IPS-15b (cell line): ENCODE measurements at regions not wholly inside any gene's neighbourhood (a gene's known extent, or its start where the extent isn't known, plus 50 kb on each side); places are given as distances from the start of the nearest gene placed in this dataset.

Source experiments
- H3K27me3 ChIP-seq: one replicate; pipeline ENCODE4 v1.6.1; 2013; ENCODE audit warnings: low read length; ENCODE audit not compliant: control insufficient read depth, insufficient read depth
- H3K36me3 ChIP-seq: one replicate; pipeline ENCODE4 v1.6.1; 2013; ENCODE audit warnings: low read length; ENCODE audit not compliant: control insufficient read depth, insufficient read depth
- H3K4me1 ChIP-seq: one replicate; pipeline ENCODE4 v1.6.1; 2013; ENCODE audit warnings: mild to moderate bottlenecking, low read length; ENCODE audit not compliant: control insufficient read depth, insufficient read depth
- H3K4me3 ChIP-seq: one replicate; pipeline ENCODE4 v1.5.1; 2013; ENCODE audit warnings: low read depth, low read length
- H3K9ac ChIP-seq: one replicate; pipeline ENCODE4 v1.6.1; 2013; ENCODE audit warnings: low read depth, mild to moderate bottlenecking, low read length
- H3K9me3 ChIP-seq: one replicate; pipeline ENCODE4 v1.6.1; 2013; ENCODE audit warnings: mild to moderate bottlenecking, low read length; ENCODE audit not compliant: control insufficient read depth, insufficient read depth

DNA sequence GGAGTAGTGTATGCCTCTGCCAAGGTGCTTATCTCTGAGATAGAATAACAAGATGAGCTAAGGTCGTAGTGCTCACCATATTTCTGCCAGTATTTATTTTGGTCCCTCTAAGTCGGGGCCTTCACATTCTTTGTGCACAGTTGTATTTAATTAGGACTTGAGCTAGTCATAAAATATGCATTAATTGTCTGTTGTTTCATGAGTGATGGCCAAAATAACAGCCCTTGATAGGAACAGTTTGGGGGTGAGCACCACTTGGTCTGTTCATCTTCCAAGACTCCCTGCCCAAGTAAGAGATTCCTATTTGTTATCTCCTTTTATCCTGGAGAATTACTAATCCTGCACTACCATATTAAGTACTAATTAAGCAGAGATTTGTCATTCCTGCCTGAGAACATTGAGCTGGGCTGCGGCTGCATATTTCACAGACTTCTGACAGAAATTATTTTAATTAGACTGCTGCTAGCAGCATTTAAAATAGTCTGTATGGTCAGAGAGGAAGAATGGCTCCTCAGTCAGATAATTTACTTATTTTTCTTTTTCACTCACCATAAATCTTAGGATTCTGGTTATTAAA, 435.1 kb downstream of the MTX2 start:
- Histone ChIP-seq H3K4me1 (no peaks in the 10 kb centered on the region), H3K4me3 (no peak overlapping the region), H3K27me3 (no peaks in the 10 kb centered on the region), H3K36me3 (no peaks in the 10 kb centered on the region), H3K9ac (no peak overlapping the region), H3K9me3 (no peaks in the 10 kb centered on the region)

DNA sequence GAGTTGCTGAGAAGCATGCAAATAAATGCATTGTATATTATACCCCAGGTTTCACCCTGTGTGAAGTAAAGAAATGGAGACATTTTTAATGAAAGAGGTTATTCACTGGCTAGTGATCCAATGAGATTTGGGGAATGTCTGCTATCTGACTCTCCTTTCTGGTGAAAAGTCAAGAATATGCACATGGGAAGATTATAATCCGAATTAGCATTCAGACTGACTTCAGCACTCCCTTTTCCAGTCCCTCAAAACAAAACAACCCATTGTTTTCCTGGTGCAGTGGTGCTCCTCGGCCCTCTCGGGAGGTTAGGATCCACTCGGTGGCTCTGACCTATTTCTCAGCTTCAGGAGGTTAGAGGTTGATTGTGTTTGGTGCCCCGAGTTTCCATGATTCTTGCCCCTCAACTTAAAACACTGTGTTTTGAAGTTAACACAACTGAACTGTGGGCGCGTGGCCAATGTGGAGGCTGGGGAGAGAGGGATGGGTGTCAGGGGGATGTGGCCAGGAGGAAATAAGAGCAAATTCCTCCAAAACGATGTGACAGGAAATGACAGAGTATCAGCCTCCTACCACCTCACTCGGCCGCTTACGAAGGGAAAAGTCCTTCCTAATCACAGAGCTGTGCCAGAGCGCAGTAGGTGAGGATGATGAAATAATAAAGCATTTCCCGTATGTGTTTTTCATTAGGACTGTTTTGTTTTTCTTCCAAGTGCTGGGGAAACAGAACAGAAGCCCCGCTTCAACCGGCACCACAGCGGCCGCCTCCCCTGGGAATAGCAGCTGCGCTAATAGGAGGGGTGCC, 440.1 kb downstream of the MTX2 start:
- Histone ChIP-seq H3K36me3 (no peaks in the 10 kb centered on the region), H3K4me1 (no peaks in the 10 kb centered on the region), H3K9ac (no peak overlapping the region), H3K27me3 (no peaks in the 10 kb centered on the region), H3K9me3 (no peaks in the 10 kb centered on the region), H3K4me3 (no peak overlapping the region)

GRCh38 chr2:176709991-176710390, 440.7 kb downstream of the MTX2 start:
- no peaks in the 10 kb centered on the region for H3K27me3 ChIP-seq
- H3K9me3 ChIP-seq: no peaks in the 10 kb centered on the region
- H3K4me1 ChIP-seq: no peaks in the 10 kb centered on the region
- no peaks in the 10 kb centered on the region for H3K36me3 ChIP-seq
- H3K9ac ChIP-seq: no peak overlapping the region
- H3K4me3 ChIP-seq: no peak overlapping the region

- H3K9ac ChIP-seq: no peak overlapping the region
- H3K4me1 ChIP-seq: no peaks in the 10 kb centered on the region
- no peaks in the 10 kb centered on the region for H3K9me3 ChIP-seq
- no peak overlapping the region for H3K4me3 ChIP-seq
- no peaks in the 10 kb centered on the region for H3K36me3 ChIP-seq
- no peaks in the 10 kb centered on the region for H3K27me3 ChIP-seq
These were observed 441.5 kb downstream of the MTX2 start for GRCh38 chr2:176710657-176711186.

GRCh38 chr2:176725873-176726645, 456.8 kb downstream of the MTX2 start:
- Histone ChIP-seq H3K4me1 (no peaks in the 10 kb centered on the region), H3K27me3 (no peaks in the 10 kb centered on the region), H3K4me3 (no peak overlapping the region), H3K9ac (no peak overlapping the region), H3K36me3 (no peaks in the 10 kb centered on the region), H3K9me3 (no peaks in the 10 kb centered on the region)

- Histone ChIP-seq H3K27me3 (no peaks in the 10 kb centered on the region), H3K9me3 (no peaks in the 10 kb centered on the region), H3K9ac (no peak overlapping the region), H3K4me1 (no peaks in the 10 kb centered on the region), H3K36me3 (no peaks in the 10 kb centered on the region), H3K4me3 (no peak overlapping the region)
These were observed 458.5 kb downstream of the MTX2 start for GRCh38 chr2:176727696-176728095.

GRCh38 chr2:176729706-176730569, 460.7 kb downstream of the MTX2 start:
- H3K9ac ChIP-seq: no peak overlapping the region
- no peaks in the 10 kb centered on the region for H3K9me3 ChIP-seq
- H3K27me3 ChIP-seq: no peaks in the 10 kb centered on the region
- no peaks in the 10 kb centered on the region for H3K4me1 ChIP-seq
- H3K4me3 ChIP-seq: no peak overlapping the region
- H3K36me3 ChIP-seq: no peaks in the 10 kb centered on the region

DNA sequence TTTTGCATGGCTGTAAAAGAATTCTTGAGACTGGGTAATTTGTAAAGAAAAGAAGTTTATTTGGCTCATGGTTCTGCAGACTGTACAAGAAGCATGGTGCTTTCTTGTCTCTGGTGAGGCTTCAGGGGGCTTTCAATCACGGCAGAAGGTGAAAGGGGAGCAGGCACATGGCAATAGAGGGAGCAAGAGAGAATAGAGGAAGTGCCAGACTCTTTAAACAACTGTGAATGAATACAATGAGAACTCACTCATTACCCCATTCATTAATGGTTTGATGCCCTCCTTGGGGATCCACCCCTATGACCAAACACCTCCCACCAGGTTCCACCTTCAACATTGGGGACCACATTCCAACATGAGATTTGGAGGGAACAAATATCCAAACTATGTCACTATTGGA, 463.5 kb downstream of the MTX2 start:
- Histone ChIP-seq H3K9me3 (no peaks in the 10 kb centered on the region), H3K36me3 (no peaks in the 10 kb centered on the region), H3K9ac (no peak overlapping the region), H3K4me3 (no peak overlapping the region), H3K4me1 (no peaks in the 10 kb centered on the region), H3K27me3 (no peaks in the 10 kb centered on the region)

GRCh38 chr2:176733698-176734430, 464.6 kb downstream of the MTX2 start:
- Histone ChIP-seq H3K4me3 (no peak overlapping the region), H3K9ac (no peak overlapping the region), H3K27me3 (no peaks in the 10 kb centered on the region), H3K4me1 (no peaks in the 10 kb centered on the region), H3K36me3 (no peaks in the 10 kb centered on the region), H3K9me3 (no peaks in the 10 kb centered on the region)

- Histone ChIP-seq H3K4me3 (no peak overlapping the region), H3K36me3 (no peaks in the 10 kb centered on the region), H3K9ac (no peak overlapping the region), H3K9me3 (no peaks in the 10 kb centered on the region), H3K4me1 (no peaks in the 10 kb centered on the region), H3K27me3 (no peaks in the 10 kb centered on the region)
These were observed 465.6 kb downstream of the MTX2 start for GRCh38 chr2:176734868-176735267.

GRCh38 chr2:176742271-176742670, 470.3 kb upstream of the HNRNPA3 start:
- no peaks in the 10 kb centered on the region for H3K36me3 ChIP-seq
- H3K4me3 ChIP-seq: no peak overlapping the region
- no peaks in the 10 kb centered on the region for H3K9me3 ChIP-seq
- H3K9ac ChIP-seq: no peak overlapping the region
- no peaks in the 10 kb centered on the region for H3K27me3 ChIP-seq
- H3K4me1 ChIP-seq: peaks cover 28% of the 10 kb centered on the region
